PC-9 (cell line): ENCODE measurements at regions not wholly inside any gene's neighbourhood (a gene's known extent, or its start where the extent isn't known, plus 50 kb on each side); places are given as distances from the start of the nearest gene placed in this dataset.

Experiments
- BruUV-seq: library from RNA; stranded (reverse); fragments of 400-500 nt; replicated peaks from 2 replicates; lab custom pipeline; 2021; lab: Mats Ljungman, UMichigan
- CTCF ChIA-PET: fragments of 300-600 bp; sonication (Branson Sonifier 250); formaldehyde crosslinking; loops from one replicate; lab custom pipeline; 2022; ENCODE audit warnings: antibody characterized with exemption; lab: Charles Lee
- POLR2A ChIA-PET: fragments of 300-600 bp; sonication (Branson Sonifier 250); formaldehyde crosslinking; loops from one replicate; lab custom pipeline; 2022; ENCODE audit warnings: antibody characterized with exemption; ENCODE audit not compliant: unreplicated experiment; lab: Charles Lee
- DNase-seq, 2 experiments: peaks; one replicate each; pipeline versions ENCODE4 v3.0.0 to v3.0.0-alpha.2; 2015 to 2022; ENCODE audit warnings: mixed read lengths in 1 of 2
- H2AFZ ChIP-seq: fragments of 200-600 bp; sonication (generic); 2 replicates; pipeline ENCODE4 v1.8.1; 2017; ENCODE audit warnings: antibody characterized with exemption
- H3F3A ChIP-seq: fragments of 200-600 bp; sonication (generic); 2 replicates; pipeline ENCODE4 v1.8.1; 2017; ENCODE audit warnings: antibody characterized with exemption, mild to moderate bottlenecking, low read depth; ENCODE audit not compliant: insufficient read depth
- H3K27ac ChIP-seq: fragments of 200-600 bp; sonication (generic); 2 replicates; pipeline ENCODE4 v1.6.1; 2016; ENCODE audit warnings: mixed run types
- H3K27me3 ChIP-seq: fragments of 200-600 bp; sonication (generic); 2 replicates; pipeline ENCODE4 v1.6.1; 2016; ENCODE audit warnings: low read depth, mixed run types; ENCODE audit not compliant: insufficient read depth
- H3K36me3 ChIP-seq: fragments of 200-600 bp; sonication (generic); 2 replicates; pipeline ENCODE4 v1.6.1; 2016; ENCODE audit warnings: low read depth, mixed run types
- H3K4me1 ChIP-seq: fragments of 200-600 bp; sonication (generic); replicated peaks from 2 replicates; pipeline ENCODE4 v1.6.1; 2016; ENCODE audit warnings: mixed run types; ENCODE audit not compliant: insufficient read depth
- H3K4me2 ChIP-seq: fragments of 200-600 bp; sonication (generic); 2 replicates; pipeline ENCODE4 v1.6.1; 2017; ENCODE audit warnings: mixed run types
- H3K4me3 ChIP-seq: fragments of 200-600 bp; sonication (generic); 2 replicates; pipeline ENCODE4 v1.6.1; 2016; ENCODE audit warnings: mixed run types
- H3K79me2 ChIP-seq: fragments of 200-600 bp; sonication (generic); 2 replicates; pipeline ENCODE4 v1.6.1; 2017; ENCODE audit warnings: low read depth, mixed run types
- H3K9me2 ChIP-seq: fragments of 200-600 bp; sonication (generic); 2 replicates; pipeline ENCODE4 v1.8.1; 2017; ENCODE audit warnings: mild to moderate bottlenecking; ENCODE audit not compliant: insufficient read depth
- H3K9me3 ChIP-seq: fragments of 200-600 bp; sonication (generic); 2 replicates; pipeline ENCODE4 v1.8.1; 2016; ENCODE audit warnings: low read depth; ENCODE audit not compliant: insufficient read depth
- H4K20me1 ChIP-seq: fragments of 200-600 bp; sonication (generic); 2 replicates; pipeline ENCODE4 v1.8.1; 2017; ENCODE audit not compliant: insufficient read depth
- CTCF ChIP-seq: fragments of 200-600 bp; sonication (generic); conservative IDR thresholded peaks from 2 replicates; pipeline ENCODE4 v1.6.1; 2017; ENCODE audit warnings: mixed run types, antibody characterized with exemption, mild to moderate bottlenecking, moderate library complexity
- EZH2 ChIP-seq: fragments of 200-600 bp; sonication (generic); IDR thresholded peaks from 2 replicates; pipeline ENCODE4 v1.8.0; 2017; ENCODE audit warnings: antibody characterized with exemption, low read depth
- intact Hi-C: fragments of 100-400 bp; cut with micrococcal nuclease; formaldehyde crosslinking; loops from one replicate; pipeline ENCODE4 v1.10.0; 2022; ENCODE audit not compliant: unreplicated experiment

GRCh38 chr3:41018855-41019254 lies 180.4 kb upstream of the CTNNB1 start:
- TF ChIP-seq CTCF: no peak
- no peak for TF ChIP-seq EZH2
- Histone ChIP-seq H3K79me2 (no peaks in the 10 kb centered on the region), H3K27ac (no peak overlapping the region), H3K27me3 (no peaks in the 10 kb centered on the region), H3K4me1 (no peaks in the 10 kb centered on the region), H3K4me2 (no peak overlapping the region), H3K9me2 (no peaks in the 10 kb centered on the region; the same call in 1 of the 2 replicates), H2AFZ (no peak overlapping the region), H3K9me3 (no peaks in the 10 kb centered on the region), H4K20me1 (no peaks in the 10 kb centered on the region), H3K36me3 (no peaks in the 10 kb centered on the region), H3K4me3 (no peak overlapping the region), H3F3A (no peaks in the 10 kb centered on the region)
- BruUV-seq: no TSS peak
- intact Hi-C loops: no loop called here
- no peak for DNase-seq
- ChIA-PET CTCF (no interaction called here), POLR2A (no interaction called here)

- H3K9me2 ChIP-seq: no peaks in the 10 kb centered on the region
- no peaks in the 10 kb centered on the region for H3K36me3 ChIP-seq
- no TSS peak for BruUV-seq
- no peaks in the 10 kb centered on the region for H3K27me3 ChIP-seq
- no peaks in the 10 kb centered on the region for H4K20me1 ChIP-seq
- DNase-seq: no peak
- no peak overlapping the region for H3K27ac ChIP-seq
- no peaks in the 10 kb centered on the region for H3K4me1 ChIP-seq
- intact Hi-C loops: no loop called here
- no peak for TF ChIP-seq CTCF
- no peak for TF ChIP-seq EZH2
- no peaks in the 10 kb centered on the region for H3F3A ChIP-seq
- H3K4me2 ChIP-seq: no peak overlapping the region
- no peak overlapping the region for H3K4me3 ChIP-seq
- CTCF ChIA-PET: no interaction called here
- H2AFZ ChIP-seq: no peak overlapping the region
- POLR2A ChIA-PET: interaction anchor here (0.5 to 0.8 kb wide), 2 partner anchors 200 to 234 kb away, joined by 3 to 8 read pairs; no protein-coding TSS in a partner anchor
- no peaks in the 10 kb centered on the region for H3K79me2 ChIP-seq
- H3K9me3 ChIP-seq: no peaks in the 10 kb centered on the region
These were observed 175.1 kb upstream of the CTNNB1 start for GRCh38 chr3:41024031-41024836.

GRCh38 chr3:41026394-41027177 lies 172.7 kb upstream of the CTNNB1 start:
- Histone ChIP-seq H3K27me3 (no peaks in the 10 kb centered on the region), H3K36me3 (no peaks in the 10 kb centered on the region), H2AFZ (no peak overlapping the region), H4K20me1 (no peaks in the 10 kb centered on the region), H3K9me2 (no peaks in the 10 kb centered on the region), H3K4me2 (no peak overlapping the region), H3K79me2 (no peaks in the 10 kb centered on the region), H3K9me3 (no peaks in the 10 kb centered on the region), H3K4me3 (no peak overlapping the region), H3K4me1 (0 out of 2 replicates have a peak, but pooled peaks cover 7% of the 10 kb centered on the region), H3F3A (no peaks in the 10 kb centered on the region), H3K27ac (no peak overlapping the region)
- ChIA-PET POLR2A (no interaction called here), CTCF (no interaction called here)
- BruUV-seq: no TSS peak
- intact Hi-C loops: no loop called here
- no peak for TF ChIP-seq EZH2
- no peak for TF ChIP-seq CTCF
- DNase-seq: no peak
